GM19328 (cell line): ENCODE measurements at regions not wholly inside any gene's neighbourhood (a gene's known extent, or its start where the extent isn't known, plus 50 kb on each side); places are given as distances from the start of the nearest gene placed in this dataset.

Experiments used
- ATAC-seq: cut with Tn5 transposase; IDR thresholded peaks from one replicate; pipeline ENCODE4 v1.9.1; 2021; ENCODE audit warnings: mild to moderate bottlenecking, moderate library complexity; ENCODE audit not compliant: unreplicated experiment

DNA sequence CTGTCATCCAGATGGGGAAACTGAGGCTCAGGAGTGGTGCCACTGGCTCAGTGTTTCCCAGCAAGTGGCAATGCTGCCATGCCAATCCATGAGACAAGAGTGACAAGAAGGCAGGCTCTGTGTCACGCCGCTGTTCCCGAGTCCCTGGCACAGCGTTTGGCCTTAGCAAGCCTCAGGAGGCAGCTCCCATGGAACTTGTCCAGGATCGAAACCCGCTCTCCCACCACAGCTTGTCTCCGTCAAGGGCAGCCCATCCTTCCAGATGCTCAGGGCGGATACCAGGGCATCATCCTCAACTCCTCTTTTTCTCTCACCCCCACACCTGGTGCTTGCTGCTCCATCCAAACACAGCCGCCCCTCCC is 110.6 kb upstream of the PTPN1 start:
- no peak for ATAC-seq

- ATAC-seq: no peak
These were observed 110.1 kb upstream of the PTPN1 start for GRCh38 chr20:50399917-50400704.

GRCh38 chr20:50400705-50401586 is 109.2 kb upstream of the PTPN1 start:
- ATAC-seq: no peak

GRCh38 chr20:50401587-50402418 is 108.4 kb upstream of the PTPN1 start:
- ATAC-seq: no peak

- no peak for ATAC-seq
These were observed 106.4 kb upstream of the PTPN1 start for GRCh38 chr20:50403565-50404418.

DNA sequence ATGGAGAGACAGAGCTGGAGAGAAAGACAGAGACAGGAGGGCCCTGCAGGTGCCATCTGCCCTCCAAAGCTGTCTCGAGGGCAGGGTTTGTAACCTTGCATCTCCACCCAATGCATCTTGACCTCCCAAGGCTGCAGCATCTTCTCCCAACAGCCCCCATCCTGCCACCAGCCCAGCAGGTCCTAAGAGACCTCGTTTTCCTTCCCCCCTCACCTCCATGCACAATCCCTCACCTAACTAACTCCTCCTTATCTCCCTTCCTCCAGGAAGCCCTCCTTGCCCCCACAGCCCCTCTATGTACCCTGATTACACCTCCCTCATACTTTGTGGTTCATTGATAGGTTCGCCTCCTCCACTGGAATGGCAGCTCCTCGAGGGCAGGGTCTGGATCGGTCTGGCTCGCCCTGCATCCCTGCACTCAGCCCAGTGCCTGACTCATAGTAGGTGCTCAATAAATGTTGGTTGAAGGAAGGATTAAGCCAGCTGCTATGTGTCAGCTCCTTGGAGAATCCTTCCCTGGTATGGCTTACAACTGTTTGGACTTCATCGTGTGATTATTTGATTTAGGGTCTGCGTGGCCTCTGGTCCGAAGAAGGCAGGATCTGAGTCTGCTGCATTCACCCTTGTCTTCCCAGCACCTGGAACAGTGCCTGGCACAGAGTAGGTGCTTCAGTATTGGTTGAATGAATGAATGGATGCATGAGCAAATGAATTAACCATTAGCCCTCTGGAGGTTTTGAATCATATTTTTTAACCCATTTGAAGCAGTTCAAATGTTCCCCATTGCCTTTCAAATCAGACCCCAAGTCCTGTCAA is 105.6 kb upstream of the PTPN1 start:
- no peak for ATAC-seq

DNA sequence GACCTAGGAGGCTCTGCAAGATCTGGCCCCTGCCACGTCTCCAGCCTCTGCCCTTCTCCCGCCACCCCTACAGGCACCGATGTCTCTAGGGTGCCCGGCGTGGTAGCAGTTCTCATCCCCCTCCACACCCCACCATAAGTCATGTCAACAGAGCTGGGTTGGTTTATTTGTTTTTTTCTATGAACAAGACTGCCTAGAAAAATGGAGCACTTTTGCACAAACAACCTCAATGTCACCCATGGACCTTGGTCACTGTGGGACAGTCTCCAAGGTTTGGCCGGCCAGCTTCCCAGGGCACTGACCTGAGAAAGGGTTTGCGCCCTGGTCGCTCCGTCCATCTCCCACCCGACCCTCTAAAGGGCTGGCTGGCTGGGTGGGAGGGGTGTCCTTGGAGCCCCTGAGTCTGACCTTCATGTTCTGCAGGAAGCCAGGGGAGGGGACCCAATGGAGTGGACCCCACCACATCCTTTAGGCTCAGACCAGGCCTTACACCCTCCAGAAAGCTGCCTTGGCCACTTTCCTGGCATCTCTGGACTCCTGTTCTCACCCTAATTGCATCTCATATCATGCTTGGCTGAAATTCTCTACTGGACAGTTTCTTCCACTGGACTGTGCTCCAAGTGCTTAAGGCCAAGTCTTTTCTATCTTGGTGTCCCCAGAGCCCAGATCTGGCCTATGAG is 104.8 kb upstream of the PTPN1 start:
- ATAC-seq: no peak

GRCh38 chr20:50405915-50406609 is 104.1 kb upstream of the PTPN1 start:
- no peak for ATAC-seq

GRCh38 chr20:50406610-50407136 is 103.5 kb upstream of the PTPN1 start:
- no peak for ATAC-seq

- ATAC-seq: no peak
These were observed 101.4 kb upstream of the PTPN1 start for GRCh38 chr20:50408526-50409364.

GRCh38 chr20:50409495-50409894 is 100.7 kb upstream of the PTPN1 start:
- ATAC-seq: no peak

- no peak for ATAC-seq
These were observed 99.8 kb upstream of the PTPN1 start for GRCh38 chr20:50410343-50410742.

GRCh38 chr20:50412069-50412468 is 98.1 kb upstream of the PTPN1 start:
- no peak for ATAC-seq

GRCh38 chr20:50412499-50412898 is 97.7 kb upstream of the PTPN1 start:
- no peak for ATAC-seq

DNA sequence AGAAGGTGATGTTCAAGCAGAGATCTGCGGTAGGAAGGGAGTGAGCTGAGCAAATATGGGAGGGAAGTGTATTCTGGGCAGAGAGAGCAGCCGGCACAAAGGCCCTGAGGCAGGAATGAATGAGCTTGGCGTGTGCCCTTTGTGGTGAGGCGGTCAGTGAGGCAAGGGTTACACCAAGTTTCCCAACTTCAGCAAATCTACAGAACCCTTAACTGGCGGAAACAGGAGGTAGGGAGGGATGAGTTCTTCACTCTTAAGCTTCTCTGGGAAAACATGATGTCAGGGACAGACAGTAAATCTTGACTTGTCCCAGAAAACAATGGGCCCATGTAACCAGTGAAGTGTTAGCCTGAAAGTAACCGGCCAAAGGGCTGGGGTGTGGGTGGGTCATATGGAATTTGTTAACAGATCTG is 97.1 kb upstream of the PTPN1 start:
- ATAC-seq: no peak

GRCh38 chr20:50415021-50415515 is 95.1 kb upstream of the PTPN1 start:
- ATAC-seq: no peak
